Nephron progenitor cell (in vitro differentiated cells): ENCODE measurements at regions not wholly inside any gene's neighbourhood (a gene's known extent, or its start where the extent isn't known, plus 50 kb on each side); places are given as distances from the start of the nearest gene placed in this dataset.

Experiments used
- DNase-seq: peaks from one replicate; pipeline ENCODE4 v3.0.0; 2021
- H3K27ac Mint-ChIP-seq: 2 replicates; pipeline ENCODE4 v1.8.0; 2021; ENCODE audit warnings: mild to moderate bottlenecking, moderate library complexity, mixed read lengths
- H3K27me3 Mint-ChIP-seq: 2 replicates; pipeline ENCODE4 v1.8.0; 2021; ENCODE audit warnings: mild to moderate bottlenecking, low read depth, mixed read lengths; ENCODE audit not compliant: poor library complexity
- H3K36me3 Mint-ChIP-seq: 2 replicates; pipeline ENCODE4 v1.8.0; 2021; ENCODE audit warnings: low read depth, mixed read lengths
- H3K4me1 Mint-ChIP-seq: 2 replicates; pipeline ENCODE4 v1.8.0; 2021; ENCODE audit warnings: mixed read lengths
- H3K4me3 Mint-ChIP-seq: 2 replicates; pipeline ENCODE4 v1.8.0; 2021; ENCODE audit warnings: mild to moderate bottlenecking, moderate library complexity, mixed read lengths
- H3K9me3 Mint-ChIP-seq: 2 replicates; pipeline ENCODE4 v1.8.0; 2021; ENCODE audit warnings: mild to moderate bottlenecking, moderate library complexity, mixed read lengths
- CTCF ChIP-seq: fragments of 200-600 bp; sonication (generic); IDR thresholded peaks from 2 replicates; pipeline ENCODE4 v1.5.0; 2021; ENCODE audit warnings: antibody characterized with exemption

- TF ChIP-seq CTCF, result no peak
- H3K27ac Mint-ChIP-seq, result no peak overlapping the region
- H3K36me3 Mint-ChIP-seq, result no peaks in the 10 kb centered on the region
- no peaks in the 10 kb centered on the region for H3K4me1 Mint-ChIP-seq
- no peaks in the 10 kb centered on the region for H3K9me3 Mint-ChIP-seq
- H3K27me3 Mint-ChIP-seq, result no peaks in the 10 kb centered on the region
- H3K4me3 Mint-ChIP-seq, result no peak overlapping the region
- DNase-seq, result no peak
Measured at GRCh38 chr13:82147526-82147925, 1734.7 kb downstream of the SLITRK1 start.

GRCh38 chr13:82136880-82137279 lies 1745.4 kb downstream of the SLITRK1 start:
- Mint-ChIP-seq H3K27me3 (no peaks in the 10 kb centered on the region), H3K36me3 (no peaks in the 10 kb centered on the region), H3K27ac (no peak overlapping the region), H3K9me3 (no peaks in the 10 kb centered on the region), H3K4me3 (no peak overlapping the region), H3K4me1 (no peaks in the 10 kb centered on the region)
- no peak for DNase-seq
- no peak for TF ChIP-seq CTCF

GRCh38 chr13:82129281-82129680 lies 1753.0 kb downstream of the SLITRK1 start:
- Mint-ChIP-seq H3K27me3 (no peaks in the 10 kb centered on the region), H3K27ac (no peak overlapping the region), H3K9me3 (no peaks in the 10 kb centered on the region), H3K4me1 (no peaks in the 10 kb centered on the region), H3K36me3 (no peaks in the 10 kb centered on the region), H3K4me3 (no peak overlapping the region)
- TF ChIP-seq CTCF, result no peak
- DNase-seq, result no peak

GRCh38 chr13:82118589-82118988 lies 1763.7 kb downstream of the SLITRK1 start:
- TF ChIP-seq CTCF, result no peak
- Mint-ChIP-seq H3K27me3 (no peaks in the 10 kb centered on the region), H3K27ac (no peak overlapping the region), H3K4me3 (no peak overlapping the region), H3K4me1 (no peaks in the 10 kb centered on the region), H3K9me3 (no peaks in the 10 kb centered on the region), H3K36me3 (no peaks in the 10 kb centered on the region)
- DNase-seq, result no peak

- Mint-ChIP-seq H3K27ac (no peak overlapping the region), H3K36me3 (no peaks in the 10 kb centered on the region), H3K4me3 (no peak overlapping the region), H3K27me3 (no peaks in the 10 kb centered on the region), H3K9me3 (peaks cover 7% of the 10 kb centered on the region), H3K4me1 (no peaks in the 10 kb centered on the region)
- no peak for DNase-seq
- TF ChIP-seq CTCF, result no peak
Measured at GRCh38 chr13:82116422-82116989, 1765.8 kb downstream of the SLITRK1 start.

- Mint-ChIP-seq H3K4me3 (no peak overlapping the region), H3K9me3 (peaks cover 7% of the 10 kb centered on the region), H3K27me3 (no peaks in the 10 kb centered on the region), H3K27ac (no peak overlapping the region), H3K36me3 (no peaks in the 10 kb centered on the region), H3K4me1 (no peaks in the 10 kb centered on the region)
- no peak for TF ChIP-seq CTCF
- DNase-seq, result no peak
Measured at GRCh38 chr13:82115391-82115790, 1766.9 kb downstream of the SLITRK1 start.
